ENCODE measurements at regions not wholly inside any gene's neighbourhood (a gene's known extent, or its start where the extent isn't known, plus 50 kb on each side); places are given as distances from the start of the nearest gene placed in this dataset.

DNA sequence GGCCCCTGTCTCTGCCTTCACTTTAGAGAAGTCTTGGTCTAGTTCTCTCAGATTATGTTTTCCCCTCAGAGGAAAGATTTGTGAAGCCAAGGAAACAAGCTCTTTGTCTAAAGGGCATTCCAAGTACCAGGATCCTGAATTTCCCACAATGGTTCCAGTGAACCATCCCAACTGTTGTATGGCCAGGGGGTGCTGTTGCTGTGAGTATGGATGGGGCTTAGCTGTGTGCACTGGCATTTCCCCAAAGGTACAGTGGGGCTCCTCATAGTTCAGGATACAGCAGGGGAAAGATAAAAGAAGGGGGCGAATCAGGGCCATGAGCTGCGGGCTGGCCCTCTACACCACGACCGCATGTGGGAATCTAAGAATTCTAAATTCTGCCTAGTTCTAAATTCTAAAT is 1154.0 kb upstream of the FANCL start:
- H3K27ac ChIP-seq = no peak overlapping the region
- no peaks in the 10 kb centered on the region for H3K79me2 ChIP-seq (ENCODE audit: low read depth)
- H3K4me3 ChIP-seq = no peak overlapping the region
- no peak for TF ChIP-seq EZH2 (IDR thresholded peaks at IDR 0.05; ENCODE audit: low read depth)
- TF ChIP-seq, protein P1, sequence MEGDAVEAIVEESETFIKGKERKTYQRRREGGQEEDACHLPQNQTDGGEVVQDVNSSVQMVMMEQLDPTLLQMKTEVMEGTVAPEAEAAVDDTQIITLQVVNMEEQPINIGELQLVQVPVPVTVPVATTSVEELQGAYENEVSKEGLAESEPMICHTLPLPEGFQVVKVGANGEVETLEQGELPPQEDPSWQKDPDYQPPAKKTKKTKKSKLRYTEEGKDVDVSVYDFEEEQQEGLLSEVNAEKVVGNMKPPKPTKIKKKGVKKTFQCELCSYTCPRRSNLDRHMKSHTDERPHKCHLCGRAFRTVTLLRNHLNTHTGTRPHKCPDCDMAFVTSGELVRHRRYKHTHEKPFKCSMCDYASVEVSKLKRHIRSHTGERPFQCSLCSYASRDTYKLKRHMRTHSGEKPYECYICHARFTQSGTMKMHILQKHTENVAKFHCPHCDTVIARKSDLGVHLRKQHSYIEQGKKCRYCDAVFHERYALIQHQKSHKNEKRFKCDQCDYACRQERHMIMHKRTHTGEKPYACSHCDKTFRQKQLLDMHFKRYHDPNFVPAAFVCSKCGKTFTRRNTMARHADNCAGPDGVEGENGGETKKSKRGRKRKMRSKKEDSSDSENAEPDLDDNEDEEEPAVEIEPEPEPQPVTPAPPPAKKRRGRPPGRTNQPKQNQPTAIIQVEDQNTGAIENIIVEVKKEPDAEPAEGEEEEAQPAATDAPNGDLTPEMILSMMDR (conservative IDR thresholded peaks at IDR 0.05) = no peak
- ChIA-PET CTCF (no interaction called here), POLR2A (ENCODE audit: unreplicated experiment) (no interaction called here)
- no peaks in the 10 kb centered on the region for H3K36me3 ChIP-seq (ENCODE audit: low read depth)
- no peaks in the 10 kb centered on the region for H3K9me2 ChIP-seq (ENCODE audit: insufficient read depth)
- no peaks in the 10 kb centered on the region for H3F3A ChIP-seq (ENCODE audit: insufficient read depth, low read depth)
- no peak overlapping the region for H3K4me2 ChIP-seq
- H2AFZ ChIP-seq = no peak overlapping the region
- DNase-seq = no peak
- H3K4me1 ChIP-seq (replicated peaks; ENCODE audit: insufficient read depth) = no peaks in the 10 kb centered on the region
- H3K27me3 ChIP-seq (ENCODE audit: insufficient read depth, low read depth) = no peaks in the 10 kb centered on the region
- intact Hi-C loops (cut with micrococcal nuclease; ENCODE audit: unreplicated experiment) = no loop called here
- H3K9me3 ChIP-seq (ENCODE audit: insufficient read depth, low read depth) = no peaks in the 10 kb centered on the region
- H4K20me1 ChIP-seq (ENCODE audit: insufficient read depth) = no peaks in the 10 kb centered on the region
- no TSS peak for BruUV-seq (replicated peaks)

- CTCF ChIA-PET = no interaction called here
- no peaks in the 10 kb centered on the region for H3K9me2 ChIP-seq (ENCODE audit: insufficient read depth)
- no peaks in the 10 kb centered on the region for H4K20me1 ChIP-seq (ENCODE audit: insufficient read depth)
- no peaks in the 10 kb centered on the region for H3K9me3 ChIP-seq (ENCODE audit: insufficient read depth, low read depth)
- no peak overlapping the region for H2AFZ ChIP-seq
- H3K4me1 ChIP-seq (replicated peaks; ENCODE audit: insufficient read depth) = no peaks in the 10 kb centered on the region
- H3F3A ChIP-seq (ENCODE audit: insufficient read depth, low read depth) = no peaks in the 10 kb centered on the region
- no peaks in the 10 kb centered on the region for H3K27me3 ChIP-seq (ENCODE audit: insufficient read depth, low read depth)
- intact Hi-C loops (cut with micrococcal nuclease; ENCODE audit: unreplicated experiment) = no loop called here
- H3K4me2 ChIP-seq = no peak overlapping the region
- H3K36me3 ChIP-seq (ENCODE audit: low read depth) = no peaks in the 10 kb centered on the region
- no peak overlapping the region for H3K27ac ChIP-seq
- BruUV-seq (replicated peaks) = no TSS peak
- DNase-seq = no peak
- no peak overlapping the region for H3K4me3 ChIP-seq
- no peaks in the 10 kb centered on the region for H3K79me2 ChIP-seq (ENCODE audit: low read depth)
- TF ChIP-seq, protein P1 (conservative IDR thresholded peaks at IDR 0.05) = no peak
- no peak for TF ChIP-seq EZH2 (IDR thresholded peaks at IDR 0.05; ENCODE audit: low read depth)
- POLR2A ChIA-PET (ENCODE audit: unreplicated experiment) = no interaction called here
Observed at GRCh38 chr2:59391896-59392295, 1150.8 kb upstream of the FANCL start.

- Histone ChIP-seq H3K36me3 (ENCODE audit: low read depth) (no peaks in the 10 kb centered on the region), H4K20me1 (ENCODE audit: insufficient read depth) (no peaks in the 10 kb centered on the region), H3K27ac (no peak overlapping the region), H3K4me1 (replicated peaks; ENCODE audit: insufficient read depth) (no peaks in the 10 kb centered on the region), H3K9me2 (ENCODE audit: insufficient read depth) (no peaks in the 10 kb centered on the region), H3K4me2 (no peak overlapping the region), H3K79me2 (ENCODE audit: low read depth) (no peaks in the 10 kb centered on the region), H3K4me3 (no peak overlapping the region), H2AFZ (no peak overlapping the region), H3K9me3 (ENCODE audit: insufficient read depth, low read depth) (no peaks in the 10 kb centered on the region), H3K27me3 (ENCODE audit: insufficient read depth, low read depth) (no peaks in the 10 kb centered on the region), H3F3A (ENCODE audit: insufficient read depth, low read depth) (no peaks in the 10 kb centered on the region)
- TF ChIP-seq, protein P1 (conservative IDR thresholded peaks at IDR 0.05) = no peak
- TF ChIP-seq EZH2 (IDR thresholded peaks at IDR 0.05; ENCODE audit: low read depth) = no peak
- POLR2A ChIA-PET (ENCODE audit: unreplicated experiment) = no interaction called here
- BruUV-seq (replicated peaks) = no TSS peak
- no peak for DNase-seq
- CTCF ChIA-PET = no interaction called here
- intact Hi-C loops (cut with micrococcal nuclease; ENCODE audit: unreplicated experiment) = no loop called here
Observed at GRCh38 chr2:59390581-59390980, 1149.5 kb upstream of the FANCL start.

All from PC-9 (cell line).